Ovary (tissue), 7 donors: ENCODE measurements at regions not wholly inside any gene's neighbourhood (a gene's known extent, or its start where the extent isn't known, plus 50 kb on each side); places are given as distances from the start of the nearest gene placed in this dataset.

Experiments
- DNase-seq, 5 donors: peaks; one replicate each; pipeline ENCODE4 v3.0.0-alpha.2; 2019 to 2020
- H3K27ac ChIP-seq, 2 donors: fragments of 200-600 bp; one replicate each; pipeline versions ENCODE4 v1.5.1 to v1.8.0; 2019 to 2022
- H3K27me3 ChIP-seq: fragments of 200-600 bp; one replicate; pipeline ENCODE4 v1.8.0; 2022
- H3K36me3 ChIP-seq: fragments of 200-600 bp; sonication (generic); one replicate; pipeline ENCODE4 v1.5.1; 2019
- H3K4me1 ChIP-seq: one replicate; pipeline ENCODE4 v1.8.1; 2013; ENCODE audit warnings: mild to moderate bottlenecking, moderate library complexity; ENCODE audit not compliant: insufficient read depth
- H3K4me3 ChIP-seq: fragments of 200-600 bp; sonication (generic); one replicate; pipeline ENCODE4 v1.5.1; 2017
- H3K9me3 ChIP-seq, 2 donors: fragments of 200-600 bp in 1 of 2; sonication (generic) in 1 of 2; one replicate each; pipeline versions ENCODE4 v1.5.1 to v1.8.1; 2013 to 2019; ENCODE audit warnings: mild to moderate bottlenecking in 1 of 2, moderate library complexity in 1 of 2
- EP300 ChIP-seq: sonication (generic); formaldehyde crosslinking; IDR thresholded peaks from one replicate; pipeline ENCODE4 v1.6.1; 2017; ENCODE audit warnings: antibody characterized with exemption
- POLR2A ChIP-seq: fragments of 450-650 bp; IDR thresholded peaks from one replicate; pipeline ENCODE4 v1.6.1; 2017; ENCODE audit warnings: antibody characterized with exemption, mild to moderate bottlenecking, moderate library complexity
- WGBS, 3 donors: extraction: QIAGEN DNeasy Blood & Tissue Kit in 1 of 3; methylation state at CpG; one replicate each; pipeline versions ENCODE4 v1.1.5 to v1.1.7; 2013 to 2017; 5-methylcytosine and 5-hydroxymethylcytosine counted together
- intact Hi-C, 4 donors: fragments of 100-400 bp; cut with DNase I; formaldehyde crosslinking; loops; one replicate each; pipeline versions ENCODE4 v1.11.0 to v1.15.1; 2022 to 2023
- TF ChIP-seq, protein P1 (sequence below), 3 donors: fragments of 450-650 bp in 2 of 3; fragments of 200-600 bp in 1 of 3; IDR thresholded peaks; one replicate each; pipeline versions ENCODE4 v1.5.1 to v1.8.0; 2016 to 2022; ENCODE audit warnings: antibody characterized with exemption in 3 of 3, mild to moderate bottlenecking in 1 of 3
- donor health status: DM: no; HTN: no; CAD: no; lungs with moderate emphysema.
- donor health status: DM: no; HTN: no; CAD: no.
- donor health status: Bipolar disorder and iron deficiency.
- donor health status: DM: no; HTN: no; CAD: no.
- donor health status: DM: yes; HTN: yes; CAD: no.

DNA sequence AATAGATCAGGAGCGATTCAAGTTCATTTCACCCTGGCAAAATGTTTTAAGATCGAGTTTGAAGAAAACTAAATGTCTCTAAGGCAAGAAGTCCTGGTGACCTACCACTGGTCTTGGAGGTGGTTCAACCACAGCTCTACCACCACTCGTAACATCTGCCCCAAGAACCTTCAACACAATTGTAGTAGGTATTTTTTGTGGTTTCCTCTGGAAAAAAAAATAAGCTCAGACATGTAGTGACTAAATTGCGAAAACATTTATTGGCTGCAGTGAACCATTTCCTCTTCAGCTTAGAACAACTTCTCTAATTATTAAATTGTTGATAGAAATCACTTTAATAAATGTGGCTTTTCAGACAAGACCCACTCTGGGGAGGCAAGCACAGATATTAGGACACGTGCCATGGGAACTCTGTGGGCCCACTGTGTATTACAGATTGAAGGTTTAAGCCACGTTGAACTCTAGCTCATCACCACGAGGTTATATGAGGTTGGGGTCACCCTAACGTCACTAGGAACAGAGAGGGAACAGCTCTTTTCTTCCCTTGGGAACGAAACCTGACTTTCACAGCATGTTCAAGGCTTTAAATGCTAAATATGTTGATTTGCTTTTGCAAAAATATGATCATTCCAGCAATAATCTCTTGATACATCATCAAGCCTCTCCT is 142.9 kb downstream of the HSD17B3 start:
- no peak for DNase-seq
- Histone ChIP-seq H3K27ac (no peak overlapping the region), H3K4me1 (no peaks in the 10 kb centered on the region), H3K9me3 (no peaks in the 10 kb centered on the region), H3K36me3 (no peaks in the 10 kb centered on the region), H3K27me3 (no peaks in the 10 kb centered on the region), H3K4me3 (no peak overlapping the region)
- no peak for TF ChIP-seq POLR2A
- WGBS, 3 donors = 65 to 90% (median 83%) methylated on average over 9 of the region's 9 CpGs
- intact Hi-C loops = no loop called here

GRCh38 chr9:96158147-96158546 is 143.8 kb downstream of the HSD17B3 start:
- Histone ChIP-seq H3K4me1 (no peaks in the 10 kb centered on the region), H3K36me3 (no peaks in the 10 kb centered on the region), H3K27ac (no peak overlapping the region), H3K9me3 (no peaks in the 10 kb centered on the region), H3K27me3 (no peaks in the 10 kb centered on the region), H3K4me3 (no peak overlapping the region)
- TF ChIP-seq EP300 (no peak), POLR2A (no peak)
- TF ChIP-seq, protein P1, sequence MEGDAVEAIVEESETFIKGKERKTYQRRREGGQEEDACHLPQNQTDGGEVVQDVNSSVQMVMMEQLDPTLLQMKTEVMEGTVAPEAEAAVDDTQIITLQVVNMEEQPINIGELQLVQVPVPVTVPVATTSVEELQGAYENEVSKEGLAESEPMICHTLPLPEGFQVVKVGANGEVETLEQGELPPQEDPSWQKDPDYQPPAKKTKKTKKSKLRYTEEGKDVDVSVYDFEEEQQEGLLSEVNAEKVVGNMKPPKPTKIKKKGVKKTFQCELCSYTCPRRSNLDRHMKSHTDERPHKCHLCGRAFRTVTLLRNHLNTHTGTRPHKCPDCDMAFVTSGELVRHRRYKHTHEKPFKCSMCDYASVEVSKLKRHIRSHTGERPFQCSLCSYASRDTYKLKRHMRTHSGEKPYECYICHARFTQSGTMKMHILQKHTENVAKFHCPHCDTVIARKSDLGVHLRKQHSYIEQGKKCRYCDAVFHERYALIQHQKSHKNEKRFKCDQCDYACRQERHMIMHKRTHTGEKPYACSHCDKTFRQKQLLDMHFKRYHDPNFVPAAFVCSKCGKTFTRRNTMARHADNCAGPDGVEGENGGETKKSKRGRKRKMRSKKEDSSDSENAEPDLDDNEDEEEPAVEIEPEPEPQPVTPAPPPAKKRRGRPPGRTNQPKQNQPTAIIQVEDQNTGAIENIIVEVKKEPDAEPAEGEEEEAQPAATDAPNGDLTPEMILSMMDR (IDR thresholded peaks at IDR 0.05) = no peak
- intact Hi-C loops = no loop called here
- WGBS, 3 donors = 93 to 96% (median 96%) methylated on average over 8 of the region's 8 CpGs
- no peak for DNase-seq

DNA sequence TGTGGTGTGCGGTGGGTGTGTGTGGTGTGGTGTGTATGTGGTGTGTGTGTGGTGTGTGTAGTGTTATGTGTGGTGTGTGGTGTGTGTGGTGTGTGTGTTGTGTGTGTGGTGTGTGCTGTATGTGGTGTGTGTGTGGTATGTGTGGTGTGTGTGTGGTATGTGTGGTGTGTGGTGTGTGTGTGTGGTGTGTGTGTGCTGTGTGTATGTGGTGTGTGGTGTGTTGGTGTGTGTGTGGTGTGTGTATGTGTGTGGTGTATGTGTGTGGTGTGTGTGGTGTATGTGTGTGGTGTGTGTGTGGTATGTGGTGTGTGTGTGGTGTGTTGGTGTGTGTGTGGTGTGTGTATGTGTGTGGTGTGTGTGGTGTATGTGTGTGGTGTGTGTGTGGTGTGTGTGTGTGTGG is 144.3 kb downstream of the HSD17B3 start:
- no peak overlapping the region for H3K27ac ChIP-seq
- TF ChIP-seq POLR2A (no peak), EP300 (no peak)
- TF ChIP-seq, protein P1 (IDR thresholded peaks at IDR 0.05) = no peak
- H3K4me1 ChIP-seq = no peaks in the 10 kb centered on the region
- H3K4me3 ChIP-seq = no peak overlapping the region
- no peak for DNase-seq
- no peaks in the 10 kb centered on the region for H3K9me3 ChIP-seq
- 0 to 96% (median 57%) methylated on average over 1 of the region's 1 CpG for WGBS, 3 donors
- intact Hi-C loops = no loop called here
- H3K36me3 ChIP-seq = no peaks in the 10 kb centered on the region
- no peaks in the 10 kb centered on the region for H3K27me3 ChIP-seq

DNA sequence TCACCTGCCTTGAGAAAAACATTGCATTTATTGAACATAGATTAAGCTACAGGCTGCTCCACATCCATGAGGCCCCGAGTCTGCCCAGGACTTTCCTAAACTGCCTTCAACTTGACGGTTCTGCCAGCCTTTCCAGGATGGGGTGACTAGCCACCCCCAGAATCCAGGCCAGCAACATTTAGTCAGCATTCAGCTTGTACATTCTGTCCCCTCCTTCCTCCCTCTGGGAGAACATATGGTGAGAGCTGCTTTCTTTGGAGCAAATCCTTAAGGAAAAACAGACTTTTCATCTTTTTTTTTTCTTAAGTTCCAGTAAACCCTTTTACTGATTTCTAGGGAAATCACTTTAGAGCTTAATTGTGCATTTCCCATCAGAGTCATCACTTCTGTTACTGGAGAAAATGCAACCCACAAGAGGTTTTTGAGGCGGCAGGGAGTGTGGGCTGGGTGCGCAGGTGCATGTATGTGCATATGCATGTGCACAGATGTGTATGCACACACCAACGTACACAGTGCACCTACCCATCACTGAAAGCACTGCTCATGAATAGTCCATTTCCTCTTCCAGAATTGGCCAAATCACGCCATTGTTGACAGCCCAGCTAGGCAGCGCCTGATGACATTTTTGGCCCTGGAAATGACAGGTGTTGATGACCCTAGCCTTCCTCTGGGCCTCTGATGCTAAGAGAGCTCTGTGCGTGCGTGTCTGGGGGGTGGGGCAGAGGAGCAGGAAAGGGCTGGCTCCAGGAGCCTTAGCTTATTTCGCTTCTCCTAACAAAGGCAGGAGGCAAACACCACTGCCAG is 145.6 kb downstream of the HSD17B3 start:
- TF ChIP-seq POLR2A = no peak
- no peak for TF ChIP-seq EP300
- TF ChIP-seq, protein P1 (IDR thresholded peaks at IDR 0.05) = no peak
- Histone ChIP-seq H3K4me3 (no peak overlapping the region), H3K9me3 (no peaks in the 10 kb centered on the region), H3K4me1 (no peaks in the 10 kb centered on the region), H3K27ac (no peak overlapping the region), H3K27me3 (no peaks in the 10 kb centered on the region), H3K36me3 (no peaks in the 10 kb centered on the region)
- intact Hi-C loops = no loop called here
- WGBS, 3 donors = 72 to 78% (median 78%) methylated on average over 10 of the region's 10 CpGs
- no peak for DNase-seq

DNA sequence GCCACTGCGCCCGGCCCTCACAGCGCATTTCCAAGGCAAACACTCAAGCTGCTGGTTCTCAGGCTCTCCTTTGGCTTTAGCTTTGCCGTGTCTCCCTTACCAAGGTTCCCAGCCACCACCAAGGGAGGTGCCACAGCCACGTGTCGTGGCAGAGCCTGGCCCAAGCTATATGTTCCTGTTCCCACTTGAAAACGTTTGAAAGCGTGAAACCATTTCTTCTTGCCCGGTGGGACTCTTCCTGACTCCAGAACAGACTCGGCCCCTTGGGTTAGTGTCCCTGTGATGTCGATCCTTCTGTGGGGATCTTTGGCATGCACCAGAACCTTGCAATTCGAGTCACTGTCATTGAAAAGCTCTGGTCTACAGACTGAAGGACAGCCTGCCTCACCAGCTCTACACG is 147.9 kb downstream of the HSD17B3 start:
- peaks cover 2% of the 10 kb centered on the region for H3K4me1 ChIP-seq
- intact Hi-C loops = no loop called here
- WGBS, 3 donors = 77 to 93% (median 91%) methylated on average over 13 of the region's 13 CpGs
- no peaks in the 10 kb centered on the region for H3K9me3 ChIP-seq
- no peaks in the 10 kb centered on the region for H3K27me3 ChIP-seq
- TF ChIP-seq EP300 (no peak), POLR2A (no peak)
- TF ChIP-seq, protein P1 (IDR thresholded peaks at IDR 0.05) = no peak
- no peak overlapping the region for H3K4me3 ChIP-seq
- DNase-seq = no peak
- no peak overlapping the region for H3K27ac ChIP-seq
- H3K36me3 ChIP-seq = no peaks in the 10 kb centered on the region
